CD14-positive monocyte (primary cell): ENCODE measurements at regions not wholly inside any gene's neighbourhood (a gene's known extent, or its start where the extent isn't known, plus 50 kb on each side); places are given as distances from the start of the nearest gene placed in this dataset.

Experiments
- DNase-seq, 3 donors: peaks; one replicate each; pipeline ENCODE4 v3.0.0-alpha.2; 2011 to 2022
- H2AFZ ChIP-seq: 2 replicates; pipeline ENCODE4 v1.6.0; 2012; ENCODE audit warnings: mild to moderate bottlenecking, low read depth, low read length, inconsistent platforms; ENCODE audit not compliant: insufficient read depth, poor library complexity, severe bottlenecking
- H3K27ac ChIP-seq, 2 donors: 1 replicate in 1 of 2; 2 replicates in 1 of 2; pipeline ENCODE4 v1.5.1; 2012 to 2013; ENCODE audit warnings: low read length in 2 of 2, control low read depth in 1 of 2, inconsistent platforms in 1 of 2, low read depth in 1 of 2, mild to moderate bottlenecking in 1 of 2
- H3K27me3 ChIP-seq, 2 donors: one replicate each; pipeline versions ENCODE4 v1.6.0 to v1.6.1; 2011 to 2013; ENCODE audit warnings: low read length in 2 of 2; ENCODE audit not compliant: control insufficient read depth in 2 of 2, insufficient read depth in 2 of 2
- H3K36me3 ChIP-seq, 2 donors: replicated peaks in 1 of 2; 1 replicate in 1 of 2; 2 replicates in 1 of 2; pipeline versions ENCODE4 v1.5.1 to v1.6.1; 2012 to 2013; ENCODE audit warnings: low read length in 2 of 2, control low read depth in 1 of 2, inconsistent platforms in 1 of 2, mild to moderate bottlenecking in 1 of 2; ENCODE audit not compliant: insufficient read depth in 2 of 2, control insufficient read depth in 1 of 2
- H3K4me1 ChIP-seq, 2 donors: 1 replicate in 1 of 2; 2 replicates in 1 of 2; pipeline versions ENCODE4 v1.5.1 to v1.6.1; 2012 to 2013; ENCODE audit warnings: low read length in 2 of 2, control low read depth in 1 of 2, inconsistent platforms in 1 of 2, mild to moderate bottlenecking in 1 of 2, moderate library complexity in 1 of 2; ENCODE audit not compliant: insufficient read depth in 2 of 2, control insufficient read depth in 1 of 2
- H3K4me2 ChIP-seq: replicated peaks from 2 replicates; pipeline ENCODE3; 2012; ENCODE audit warnings: low read length, moderate library complexity, mild to moderate bottlenecking; ENCODE audit not compliant: poor library complexity, severe bottlenecking; ENCODE audit errors: extremely low read depth
- H3K4me3 ChIP-seq, 3 experiments: fragments of 200-600 bp in 1 of 3; sonication (generic) in 1 of 3; replicated peaks in 1 of 3; 1 replicate in 2 of 3; 2 replicates in 1 of 3; pipeline ENCODE4 v1.5.1; 2011 to 2013; ENCODE audit warnings: low read length in 3 of 3, mild to moderate bottlenecking in 3 of 3, control low read depth in 2 of 3, low read depth in 2 of 3, inconsistent platforms in 1 of 3, moderate library complexity in 1 of 3
- H3K79me2 ChIP-seq: 2 replicates; pipeline ENCODE4 v1.6.0; 2012; ENCODE audit warnings: mild to moderate bottlenecking, control low read depth, inconsistent platforms, low read length, moderate library complexity; ENCODE audit not compliant: insufficient read depth
- H3K9ac ChIP-seq: 2 replicates; pipeline ENCODE4 v1.6.0; 2017; ENCODE audit warnings: low read length, mild to moderate bottlenecking; ENCODE audit not compliant: insufficient read depth, poor library complexity, severe bottlenecking
- H3K9me3 ChIP-seq, 2 donors: replicated peaks in 1 of 2; 1 replicate in 1 of 2; 2 replicates in 1 of 2; pipeline versions ENCODE4 v1.5.1 to v1.6.1; 2012 to 2013; ENCODE audit warnings: low read length in 2 of 2, control low read depth in 1 of 2; ENCODE audit not compliant: control insufficient read depth in 1 of 2, insufficient read depth in 1 of 2
- H4K20me1 ChIP-seq: 2 replicates; pipeline ENCODE4 v1.6.0; 2012; ENCODE audit warnings: mild to moderate bottlenecking, low read length, control low read depth, moderate library complexity; ENCODE audit not compliant: insufficient read depth
- H3K27ac Mint-ChIP-seq, 7 donors: one replicate each; pipeline ENCODE4 v1.8.0; 2020; ENCODE audit warnings: mild to moderate bottlenecking in 7 of 7, mixed read lengths in 7 of 7, moderate library complexity in 6 of 7, inconsistent platforms in 2 of 7
- H3K27me3 Mint-ChIP-seq, 3 donors: one replicate each; pipeline ENCODE4 v1.8.0; 2021 to 2022; ENCODE audit warnings: low read depth in 3 of 3, mild to moderate bottlenecking in 3 of 3, mixed read lengths in 3 of 3, moderate library complexity in 3 of 3, inconsistent platforms in 1 of 3
- H3K36me3 Mint-ChIP-seq, 2 donors: one replicate each; pipeline ENCODE4 v1.8.0; 2020; ENCODE audit warnings: mixed read lengths in 2 of 2, inconsistent platforms in 1 of 2, mild to moderate bottlenecking in 1 of 2
- H3K4me1 Mint-ChIP-seq: one replicate; pipeline ENCODE4 v1.8.0; 2020; ENCODE audit warnings: mild to moderate bottlenecking, mixed read lengths
- H3K4me3 Mint-ChIP-seq, 2 donors: one replicate each; pipeline ENCODE4 v1.8.0; 2020; ENCODE audit warnings: mild to moderate bottlenecking in 2 of 2, mixed read lengths in 2 of 2, moderate library complexity in 1 of 2
- H3K9me3 Mint-ChIP-seq, 7 donors: one replicate each; pipeline ENCODE4 v1.8.0; 2020 to 2022; ENCODE audit warnings: mixed read lengths in 7 of 7, mild to moderate bottlenecking in 6 of 7, moderate library complexity in 6 of 7, inconsistent platforms in 2 of 7
- WGBS: methylation state at CpG from one replicate; pipeline ENCODE4 v1.1.5; 2013; ENCODE audit warnings: missing lambda C conversion rate; ENCODE audit not compliant: insufficient coverage; 5-methylcytosine and 5-hydroxymethylcytosine counted together
- intact Hi-C, 2 donors: fragments of 100-400 bp; cut with micrococcal nuclease; formaldehyde crosslinking; loops; one replicate each; pipeline versions ENCODE4 v1.15.0 to v1.15.1; 2023
- TF ChIP-seq, protein P1 (sequence below): fragments of 200-600 bp; IDR thresholded peaks from one replicate; pipeline ENCODE4 v1.8.0; 2022; ENCODE audit warnings: antibody characterized with exemption, mild to moderate bottlenecking

- Mint-ChIP-seq H3K27me3 (peaks cover 0 to 9% (median 1%) of the 10 kb centered on the region in 3 donors), H3K36me3 (peaks cover 0 to 6% of the 10 kb centered on the region in 2 donors), H3K9me3 (peaks cover 0 to 4% (median 2%) of the 10 kb centered on the region in 7 donors), H3K4me1 (peaks cover 49% of the 10 kb centered on the region), H3K4me3 (peak overlapping the region; percentile 77 to 90), H3K27ac (peak overlapping the region; percentile 62 to 98 (median 96))
- Histone ChIP-seq H4K20me1 (no peaks in the 10 kb centered on the region), H3K9me3 (no peaks in the 10 kb centered on the region), H3K4me2 (peak overlapping the region; percentile 73), H3K27me3 (no peaks in the 10 kb centered on the region), H3K27ac (peak overlapping the region in 1 of 2 donors; percentile 85), H3K79me2 (no peaks in the 10 kb centered on the region), H2AFZ (peak overlapping the region; percentile 64), H3K9ac (peak overlapping the region; percentile 28), H3K4me3 (peak overlapping the region; percentile 32 to 71 (median 43)), H3K36me3 (no peaks in the 10 kb centered on the region), H3K4me1 (peaks cover 32 to 42% of the 10 kb centered on the region in 2 donors)
- peak; percentile 65 to 77 (median 70) for DNase-seq
- TF ChIP-seq, protein P1, sequence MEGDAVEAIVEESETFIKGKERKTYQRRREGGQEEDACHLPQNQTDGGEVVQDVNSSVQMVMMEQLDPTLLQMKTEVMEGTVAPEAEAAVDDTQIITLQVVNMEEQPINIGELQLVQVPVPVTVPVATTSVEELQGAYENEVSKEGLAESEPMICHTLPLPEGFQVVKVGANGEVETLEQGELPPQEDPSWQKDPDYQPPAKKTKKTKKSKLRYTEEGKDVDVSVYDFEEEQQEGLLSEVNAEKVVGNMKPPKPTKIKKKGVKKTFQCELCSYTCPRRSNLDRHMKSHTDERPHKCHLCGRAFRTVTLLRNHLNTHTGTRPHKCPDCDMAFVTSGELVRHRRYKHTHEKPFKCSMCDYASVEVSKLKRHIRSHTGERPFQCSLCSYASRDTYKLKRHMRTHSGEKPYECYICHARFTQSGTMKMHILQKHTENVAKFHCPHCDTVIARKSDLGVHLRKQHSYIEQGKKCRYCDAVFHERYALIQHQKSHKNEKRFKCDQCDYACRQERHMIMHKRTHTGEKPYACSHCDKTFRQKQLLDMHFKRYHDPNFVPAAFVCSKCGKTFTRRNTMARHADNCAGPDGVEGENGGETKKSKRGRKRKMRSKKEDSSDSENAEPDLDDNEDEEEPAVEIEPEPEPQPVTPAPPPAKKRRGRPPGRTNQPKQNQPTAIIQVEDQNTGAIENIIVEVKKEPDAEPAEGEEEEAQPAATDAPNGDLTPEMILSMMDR: peak; percentile 93
- 33% methylated on average over 3 of the region's 14 CpGs for WGBS
- intact Hi-C loops: loop anchor here (2.0 to 10.0 kb wide), 4 partner anchors 37 to 141 kb away; partner anchors contain the start of genes DTX4 (in 1 of the 2) and OR5A2 (in 1 of the 2)
Observed at GRCh38 chr11:59283825-59284772, 71.4 kb upstream of the MPEG1 start.

DNA sequence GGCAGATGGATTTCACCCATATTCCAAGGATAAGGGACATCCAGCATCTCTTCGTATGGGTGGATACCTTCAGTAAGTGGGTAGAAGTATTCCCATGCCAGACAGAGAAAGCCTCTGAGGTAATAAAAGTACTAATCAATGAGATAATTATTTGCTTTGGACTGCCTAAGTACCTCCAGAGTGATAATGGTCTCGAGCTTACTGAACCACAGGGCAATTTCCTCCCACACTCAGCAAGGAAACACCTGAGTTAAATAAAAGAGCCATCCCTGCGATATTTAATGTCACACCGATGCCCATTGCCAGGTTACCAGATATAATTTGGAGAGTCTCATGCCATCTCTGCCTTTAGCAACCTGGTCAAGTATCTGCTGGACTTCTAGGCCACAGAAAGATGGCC is 70.6 kb upstream of the MPEG1 start:
- Mint-ChIP-seq H3K27me3 (peaks cover 0 to 7% (median 1%) of the 10 kb centered on the region in 3 donors), H3K27ac (peak overlapping the region in 5 of 7 donors; percentile 75 to 98 (median 97)), H3K4me3 (no peak overlapping the region), H3K9me3 (peaks cover 0 to 4% (median 2%) of the 10 kb centered on the region in 7 donors), H3K36me3 (peaks cover 0 to 5% of the 10 kb centered on the region in 2 donors), H3K4me1 (peaks cover 42% of the 10 kb centered on the region)
- no peak overlapping the region for H3K9ac ChIP-seq
- H3K9me3 ChIP-seq: no peaks in the 10 kb centered on the region
- H3K27ac ChIP-seq: peak overlapping the region in 1 of 2 donors; percentile 85
- intact Hi-C loops: loop anchor here in 1 of 2 donors (5.0 to 10.0 kb wide), 3 partner anchors 36 to 141 kb away; partner anchors contain the start of genes DTX4 and OR5A2
- WGBS: 0% methylated on average over 1 of the region's 4 CpGs
- no peaks in the 10 kb centered on the region for H3K79me2 ChIP-seq
- DNase-seq: no peak
- H2AFZ ChIP-seq: peak overlapping the region; percentile 64
- H4K20me1 ChIP-seq: no peaks in the 10 kb centered on the region
- TF ChIP-seq, protein P1: no peak
- no peaks in the 10 kb centered on the region for H3K27me3 ChIP-seq
- H3K36me3 ChIP-seq: no peaks in the 10 kb centered on the region
- no peak overlapping the region for H3K4me3 ChIP-seq
- peaks cover 26 to 35% of the 10 kb centered on the region in 2 donors for H3K4me1 ChIP-seq
- H3K4me2 ChIP-seq: no peak overlapping the region
